ENCODE measurements at regions not wholly inside any gene's neighbourhood (a gene's known extent, or its start where the extent isn't known, plus 50 kb on each side); places are given as distances from the start of the nearest gene placed in this dataset.

DNA sequence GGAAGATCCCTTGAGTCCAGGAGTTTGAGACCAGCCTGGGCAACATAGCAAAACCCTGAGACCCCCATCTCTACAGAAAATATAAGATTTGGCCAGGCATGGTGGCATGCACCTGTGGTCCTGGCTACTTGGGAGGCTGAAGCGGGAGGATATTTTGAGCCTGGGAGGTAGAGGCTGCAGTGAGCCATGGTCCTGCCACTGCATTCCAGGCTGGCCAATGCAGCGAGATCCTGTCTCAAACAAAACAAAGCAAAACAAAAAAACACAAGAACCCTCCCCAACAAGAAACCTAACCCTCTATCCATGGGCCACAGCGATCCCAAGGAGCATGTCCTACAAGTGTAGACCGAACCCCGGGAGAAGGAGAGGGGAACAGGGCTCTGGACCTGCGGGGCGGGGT lies 133.3 kb downstream of the MGAT5B start:
- H3K36me3 Mint-ChIP-seq (ENCODE audit: unreplicated experiment), result no peaks in the 10 kb centered on the region
- no peak overlapping the region for H3K4me3 Mint-ChIP-seq (ENCODE audit: unreplicated experiment)
- peaks cover 5% of the 10 kb centered on the region for H3K4me1 Mint-ChIP-seq (ENCODE audit: unreplicated experiment)
- no peak for TF ChIP-seq CTCF (IDR thresholded peaks at IDR 0.05)
- peaks cover 27% of the 10 kb centered on the region for H3K27me3 Mint-ChIP-seq (ENCODE audit: unreplicated experiment)
- H3K27ac Mint-ChIP-seq (ENCODE audit: unreplicated experiment), result no peak overlapping the region
- no peak for DNase-seq (ENCODE audit: extremely low spot score, unreplicated experiment)
- no peaks in the 10 kb centered on the region for H3K9me3 Mint-ChIP-seq (ENCODE audit: unreplicated experiment)

- no peak for DNase-seq (ENCODE audit: extremely low spot score, unreplicated experiment)
- H3K27me3 Mint-ChIP-seq (ENCODE audit: unreplicated experiment), result peaks cover 32% of the 10 kb centered on the region
- peaks cover 5% of the 10 kb centered on the region for H3K4me1 Mint-ChIP-seq (ENCODE audit: unreplicated experiment)
- no peaks in the 10 kb centered on the region for H3K36me3 Mint-ChIP-seq (ENCODE audit: unreplicated experiment)
- TF ChIP-seq CTCF (IDR thresholded peaks at IDR 0.05), result no peak
- H3K27ac Mint-ChIP-seq (ENCODE audit: unreplicated experiment), result no peak overlapping the region
- no peaks in the 10 kb centered on the region for H3K9me3 Mint-ChIP-seq (ENCODE audit: unreplicated experiment)
- no peak overlapping the region for H3K4me3 Mint-ChIP-seq (ENCODE audit: unreplicated experiment)
Observed at GRCh38 chr17:77002103-77003045, 134.2 kb downstream of the MGAT5B start.

DNA sequence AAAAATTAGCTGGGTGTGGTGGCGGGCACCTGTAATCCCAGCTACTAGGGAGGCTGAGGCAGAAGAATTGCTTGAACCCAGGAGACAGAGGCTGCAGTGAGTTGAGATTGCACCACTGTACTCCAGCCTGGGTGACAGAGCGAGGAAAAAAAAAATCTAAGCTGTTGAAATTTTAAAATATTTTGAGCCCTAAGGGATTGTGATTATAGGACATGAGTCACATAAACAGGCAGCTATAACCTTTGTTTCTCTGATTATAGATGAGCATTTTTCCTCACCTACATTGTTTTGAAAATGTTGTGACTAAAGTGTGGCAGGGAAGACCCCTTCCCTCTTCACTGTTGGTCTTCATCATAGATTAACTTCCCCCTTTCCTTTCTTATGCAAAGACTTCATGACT lies 135.5 kb downstream of the MGAT5B start:
- TF ChIP-seq CTCF (IDR thresholded peaks at IDR 0.05), result no peak
- Mint-ChIP-seq H3K36me3 (ENCODE audit: unreplicated experiment) (no peaks in the 10 kb centered on the region), H3K9me3 (ENCODE audit: unreplicated experiment) (no peaks in the 10 kb centered on the region), H3K27ac (ENCODE audit: unreplicated experiment) (no peak overlapping the region), H3K4me3 (ENCODE audit: unreplicated experiment) (no peak overlapping the region), H3K27me3 (ENCODE audit: unreplicated experiment) (peaks cover 27% of the 10 kb centered on the region), H3K4me1 (ENCODE audit: unreplicated experiment) (peaks cover 5% of the 10 kb centered on the region)
- no peak for DNase-seq (ENCODE audit: extremely low spot score, unreplicated experiment)

DNA sequence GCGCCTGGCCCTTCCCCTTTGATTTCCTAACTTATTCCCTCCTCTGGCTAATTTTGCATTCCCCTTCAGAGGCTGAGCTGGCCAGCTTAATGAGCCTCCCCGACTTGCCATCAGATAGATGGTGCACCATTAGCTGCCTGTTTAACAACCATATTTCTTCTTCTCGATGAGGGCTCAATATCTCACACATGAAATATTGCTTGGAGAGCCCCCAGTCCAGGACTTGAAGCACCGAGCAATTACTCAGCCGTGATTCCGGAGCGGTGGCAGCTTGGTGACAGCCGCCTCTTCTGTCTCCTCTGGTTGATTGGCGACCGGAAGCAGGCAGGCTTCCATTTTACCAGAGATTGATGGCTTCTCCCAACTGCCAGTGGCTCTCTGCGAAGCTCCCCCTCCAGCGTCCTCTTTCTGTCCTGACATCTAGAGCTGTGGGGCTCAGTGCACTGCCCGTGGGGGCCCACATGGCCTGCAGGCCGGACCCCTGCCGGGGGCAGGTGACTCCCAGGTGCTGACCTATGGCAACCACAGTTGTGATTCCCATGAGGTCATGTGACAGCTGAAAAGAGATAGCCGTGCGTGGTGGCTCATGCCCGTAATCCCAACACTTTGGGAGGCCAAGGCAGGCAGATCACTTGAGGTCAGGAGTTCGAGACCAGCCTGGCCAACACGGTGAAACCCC lies 133.7 kb upstream of the SEC14L1 start:
- Mint-ChIP-seq H3K27me3 (ENCODE audit: unreplicated experiment) (peaks cover 19% of the 10 kb centered on the region), H3K4me1 (ENCODE audit: unreplicated experiment) (peaks cover 3% of the 10 kb centered on the region), H3K27ac (ENCODE audit: unreplicated experiment) (no peak overlapping the region), H3K4me3 (ENCODE audit: unreplicated experiment) (no peak overlapping the region), H3K9me3 (ENCODE audit: unreplicated experiment) (peaks cover 6% of the 10 kb centered on the region), H3K36me3 (ENCODE audit: unreplicated experiment) (no peaks in the 10 kb centered on the region)
- TF ChIP-seq CTCF (IDR thresholded peaks at IDR 0.05), result no peak
- DNase-seq (ENCODE audit: extremely low spot score, unreplicated experiment), result no peak

DNA sequence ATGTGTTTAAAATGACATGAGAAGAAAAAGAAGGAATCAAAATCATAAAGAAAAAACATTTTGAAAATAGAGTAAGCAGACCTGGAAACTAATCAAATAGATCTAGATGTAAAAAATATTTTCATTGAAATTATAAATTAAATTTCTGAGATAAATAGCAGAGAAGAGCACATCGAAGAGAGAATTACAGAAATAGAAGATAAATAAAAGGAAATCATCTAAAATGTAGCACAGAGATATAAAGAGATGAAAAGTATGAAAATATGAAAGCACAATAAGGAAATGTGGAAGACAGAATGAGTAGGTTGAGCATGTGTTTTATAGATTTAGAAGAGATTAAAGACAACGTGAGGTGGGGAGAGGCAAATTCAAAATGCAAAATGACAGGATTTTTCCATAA lies 130.9 kb upstream of the SEC14L1 start:
- Mint-ChIP-seq H3K27me3 (ENCODE audit: unreplicated experiment) (peaks cover 34% of the 10 kb centered on the region), H3K27ac (ENCODE audit: unreplicated experiment) (no peak overlapping the region), H3K4me1 (ENCODE audit: unreplicated experiment) (no peaks in the 10 kb centered on the region), H3K9me3 (ENCODE audit: unreplicated experiment) (peaks cover 6% of the 10 kb centered on the region), H3K36me3 (ENCODE audit: unreplicated experiment) (no peaks in the 10 kb centered on the region), H3K4me3 (ENCODE audit: unreplicated experiment) (no peak overlapping the region)
- DNase-seq (ENCODE audit: extremely low spot score, unreplicated experiment), result no peak
- no peak for TF ChIP-seq CTCF (IDR thresholded peaks at IDR 0.05)

Measured in osteocyte (in vitro differentiated cells).